COLO829 (cell line): ENCODE measurements at regions not wholly inside any gene's neighbourhood (a gene's known extent, or its start where the extent isn't known, plus 50 kb on each side); places are given as distances from the start of the nearest gene placed in this dataset.

Experiments
- DNase-seq: peaks from one replicate; pipeline ENCODE4 v3.0.0; 2012; ENCODE audit warnings: low spot score

DNA sequence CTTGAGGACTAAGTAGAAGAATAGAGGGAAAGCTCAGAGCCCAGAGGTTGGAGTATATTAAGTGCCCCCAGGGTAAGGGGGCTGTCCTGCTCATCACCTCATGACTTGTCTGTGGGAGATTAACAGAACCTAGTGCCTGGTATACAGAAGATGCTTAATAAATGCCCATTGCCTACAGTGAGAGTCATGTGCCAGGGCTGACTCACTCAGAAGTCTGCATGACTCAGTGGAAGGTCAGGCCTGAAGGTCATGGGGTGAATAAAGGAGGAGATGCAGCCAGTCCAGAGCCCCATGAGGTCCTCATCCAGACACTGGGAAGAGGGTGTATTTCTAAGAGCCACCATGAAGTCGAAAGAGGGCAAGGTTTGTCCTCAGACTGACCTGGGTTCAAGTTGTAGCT lies 62.5 kb upstream of the TLE3 start:
- no peak for DNase-seq

- no peak for DNase-seq
Observed at GRCh38 chr15:70159713-70160009, 61.9 kb upstream of the TLE3 start.

DNA sequence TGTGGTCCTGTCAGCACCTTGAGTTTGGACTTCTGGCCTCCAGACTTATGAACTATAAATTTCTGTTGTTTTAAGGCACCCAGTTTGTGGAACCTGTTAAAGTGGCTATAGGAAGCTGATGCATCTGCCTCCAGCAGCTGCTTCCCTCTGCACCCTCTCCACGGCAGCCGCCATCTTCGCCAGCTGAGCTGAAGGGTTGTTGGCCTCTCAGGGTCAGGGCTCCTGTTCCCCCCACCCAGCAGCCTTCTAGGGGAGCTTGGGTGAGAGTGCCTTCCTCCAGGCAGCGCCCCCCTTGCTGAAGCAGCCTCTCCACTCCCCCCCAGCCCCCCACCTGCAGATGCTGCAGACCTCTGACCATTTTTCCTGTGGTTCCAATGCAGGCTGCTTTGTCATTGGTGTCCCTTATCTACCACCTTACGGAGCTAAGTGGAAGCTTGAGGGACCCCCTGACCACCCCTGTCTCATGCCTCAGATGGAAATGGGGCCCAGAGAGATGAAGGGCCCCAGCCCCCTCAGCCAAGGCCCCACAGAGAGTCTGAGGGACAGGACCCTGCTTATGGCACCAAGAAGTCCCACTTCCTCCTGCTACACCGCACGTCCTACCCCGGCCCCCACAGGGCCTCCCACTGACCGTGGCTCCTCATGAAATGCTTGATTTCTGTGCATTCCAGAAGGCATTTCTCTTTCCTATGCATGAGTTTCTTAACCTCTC lies 61.4 kb upstream of the TLE3 start:
- DNase-seq: no peak

DNA sequence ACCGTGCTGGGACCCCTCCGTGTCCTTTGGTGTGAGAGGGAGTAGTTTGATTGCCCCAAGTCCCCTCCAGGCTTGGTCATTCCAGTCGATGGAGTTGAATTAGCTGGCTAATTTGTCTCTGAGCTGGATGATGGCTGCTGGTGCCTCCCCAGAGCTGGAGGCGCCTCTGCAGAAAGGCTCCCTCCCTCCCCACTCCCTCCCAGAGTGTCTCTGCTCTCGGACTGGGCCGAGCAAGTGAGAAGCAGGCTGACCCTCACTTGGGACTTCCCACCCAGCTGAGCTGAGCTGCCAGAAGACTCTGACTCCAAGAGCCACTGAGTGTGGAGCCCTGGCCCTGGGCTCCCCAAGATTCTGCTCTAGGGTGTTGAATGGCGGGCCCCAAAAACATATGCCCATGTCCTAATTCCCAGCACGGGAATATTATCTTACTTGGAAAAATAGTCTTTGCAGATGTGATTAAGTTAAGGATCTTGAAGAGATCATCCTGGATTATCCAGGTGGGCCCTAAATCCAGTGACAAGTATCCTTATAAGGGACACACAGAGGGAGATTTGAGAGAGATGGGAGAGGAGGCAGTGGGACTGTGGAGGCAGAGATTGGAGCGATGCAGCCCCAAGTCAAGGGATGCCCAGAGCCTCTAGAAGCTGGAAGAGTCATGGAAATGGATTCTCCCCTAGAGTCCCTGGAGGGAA lies 60.7 kb upstream of the TLE3 start:
- DNase-seq: no peak

DNA sequence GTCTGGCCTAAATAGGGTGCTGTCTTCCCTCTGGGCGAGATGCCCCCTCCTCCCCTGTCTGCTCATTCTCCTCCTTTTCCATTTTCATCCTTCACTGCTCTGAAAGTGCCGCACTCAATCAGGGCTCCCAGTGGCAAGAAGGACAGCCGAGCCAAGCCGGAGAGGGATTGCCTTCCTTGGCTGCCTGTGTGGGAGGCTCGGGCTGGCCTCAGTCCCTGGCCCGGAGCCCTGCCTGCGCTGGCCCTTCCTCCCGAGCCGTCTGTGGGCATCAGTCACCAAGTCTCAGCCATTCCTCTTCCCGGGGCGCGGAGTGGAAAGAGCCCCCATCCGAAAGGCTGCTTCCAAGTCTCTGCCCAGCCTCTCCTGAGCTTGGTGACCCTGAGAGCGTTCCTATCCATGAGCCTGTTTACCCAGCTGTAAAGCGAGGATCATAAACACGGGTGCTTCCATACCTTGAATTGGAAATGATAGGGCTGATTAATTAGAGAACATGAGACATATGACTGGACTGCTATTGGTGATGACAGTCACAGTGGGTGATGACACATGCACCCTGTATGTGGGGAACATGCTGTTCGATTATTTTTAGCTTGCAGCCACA lies 59.1 kb upstream of the TLE3 start:
- no peak for DNase-seq

DNA sequence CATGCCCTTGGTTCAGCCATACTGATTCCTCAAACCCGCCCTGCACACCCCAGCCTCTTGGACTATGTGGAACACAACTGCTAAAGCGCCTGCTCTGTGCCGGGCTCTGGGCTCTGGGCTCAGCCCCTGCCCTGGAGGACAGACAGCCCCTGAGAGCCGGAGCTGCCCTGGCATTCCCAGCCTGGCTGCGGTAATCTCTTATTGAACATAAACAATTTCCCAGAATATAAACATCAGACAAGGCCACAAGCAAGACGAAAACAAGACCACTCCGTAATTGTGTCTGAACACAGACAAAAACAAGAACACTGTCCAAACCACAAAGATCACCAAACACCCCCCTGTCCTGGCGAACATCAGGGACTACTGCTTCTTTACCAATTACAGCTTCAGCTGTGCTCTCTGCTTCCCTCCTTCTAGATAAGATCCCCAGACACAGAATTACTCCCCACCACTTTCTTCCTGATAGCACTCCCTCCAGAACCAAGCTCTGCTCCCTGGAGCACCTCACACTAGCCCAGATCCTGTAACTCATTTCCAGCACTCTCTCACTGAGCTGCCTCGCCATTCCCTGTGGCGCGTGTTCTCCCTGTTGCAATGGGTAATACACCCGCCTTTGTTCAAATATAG lies 57.1 kb upstream of the TLE3 start:
- DNase-seq: no peak

DNA sequence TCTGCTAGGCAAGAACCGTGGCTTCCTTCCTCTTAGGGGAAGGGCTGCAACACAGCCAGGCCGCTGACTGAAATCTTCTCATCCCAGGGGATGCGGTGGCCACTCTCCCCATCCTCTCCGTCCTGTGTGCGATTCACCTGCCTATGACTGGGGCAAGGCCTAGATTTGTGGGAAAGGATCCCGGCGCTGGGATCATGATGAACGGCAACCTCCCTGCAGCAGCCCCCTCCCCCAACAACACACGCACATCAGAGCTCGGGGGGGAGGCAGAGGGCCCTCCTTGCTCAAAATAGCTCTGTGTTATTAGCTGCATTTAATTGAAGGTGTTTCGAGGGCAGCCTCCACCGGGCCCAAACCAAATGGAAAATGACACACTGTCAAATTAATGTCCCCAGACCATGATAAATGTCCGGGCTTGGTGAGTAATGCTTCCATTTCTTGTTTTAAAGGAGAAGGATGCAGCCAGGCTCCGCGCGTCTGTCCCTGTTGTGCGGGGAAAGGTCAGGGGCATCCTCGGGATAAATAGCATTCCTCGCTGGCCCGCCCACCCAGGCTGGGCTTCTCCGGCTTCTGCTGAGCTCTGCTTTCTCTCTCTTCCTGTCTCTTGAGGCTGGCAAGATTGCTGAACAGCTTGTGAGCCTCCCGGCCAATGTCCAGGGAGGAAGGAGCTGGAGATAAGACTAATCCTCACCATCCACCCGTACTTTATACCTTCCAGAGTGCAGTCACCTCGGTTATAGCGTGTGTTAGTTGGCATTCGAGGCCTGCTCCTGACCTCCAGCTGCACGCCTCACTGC lies 56.4 kb upstream of the TLE3 start:
- DNase-seq: no peak

- DNase-seq: no peak
Observed at GRCh38 chr15:70152070-70152480, 54.4 kb upstream of the TLE3 start.

DNA sequence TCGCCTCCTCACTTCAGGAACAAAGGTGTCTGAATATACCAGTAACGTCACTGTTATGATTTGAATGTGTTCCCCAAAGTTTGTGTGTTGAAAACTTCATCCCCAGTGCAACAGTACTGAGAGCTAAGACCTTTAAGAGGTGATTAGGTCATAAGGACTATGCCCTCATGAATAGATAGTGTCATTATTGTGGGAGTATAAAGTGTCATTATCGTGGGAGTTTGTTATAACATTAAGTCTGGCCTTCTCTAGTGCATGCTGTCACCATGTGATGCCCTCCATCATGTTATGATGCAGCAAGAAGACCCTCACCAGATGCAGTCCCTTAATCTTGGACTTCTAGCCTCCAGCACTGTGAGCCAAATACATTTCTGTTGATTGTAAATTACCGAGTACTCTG lies 53.7 kb upstream of the TLE3 start:
- DNase-seq: no peak

DNA sequence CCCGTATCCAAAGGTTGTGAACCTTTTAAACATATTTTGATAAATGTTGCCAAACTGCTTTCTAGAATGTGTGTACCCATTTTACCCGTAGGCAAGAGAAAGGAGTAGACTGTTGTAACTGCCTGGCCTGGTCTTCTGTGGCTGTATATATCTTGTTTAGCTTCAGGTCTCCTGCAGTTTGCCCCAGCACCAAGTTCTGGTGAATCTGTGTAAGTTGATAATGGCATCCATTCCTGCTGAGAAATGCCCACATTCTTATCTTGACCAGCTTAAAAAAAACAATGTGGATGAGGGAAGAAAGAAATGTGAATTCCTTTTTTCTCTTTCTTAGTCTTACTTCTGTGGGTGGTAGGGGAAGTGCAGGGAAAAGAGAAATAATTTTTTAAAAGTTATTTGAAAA lies 53.3 kb upstream of the TLE3 start:
- DNase-seq: no peak

DNA sequence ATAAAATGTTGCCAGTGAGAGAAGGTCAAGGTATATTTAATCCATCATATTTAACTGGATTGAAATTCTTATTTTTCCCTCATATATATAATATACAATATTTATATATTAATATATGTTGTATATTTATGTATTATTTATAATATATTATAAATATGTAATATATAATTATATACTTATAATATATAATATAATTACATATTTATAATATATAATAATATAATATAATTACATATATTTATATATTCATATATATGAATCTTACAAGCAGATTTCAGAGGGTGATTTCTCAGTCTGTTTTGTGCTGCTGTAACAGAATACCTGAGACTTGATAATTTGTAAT lies 52.7 kb upstream of the TLE3 start:
- DNase-seq: no peak

DNA sequence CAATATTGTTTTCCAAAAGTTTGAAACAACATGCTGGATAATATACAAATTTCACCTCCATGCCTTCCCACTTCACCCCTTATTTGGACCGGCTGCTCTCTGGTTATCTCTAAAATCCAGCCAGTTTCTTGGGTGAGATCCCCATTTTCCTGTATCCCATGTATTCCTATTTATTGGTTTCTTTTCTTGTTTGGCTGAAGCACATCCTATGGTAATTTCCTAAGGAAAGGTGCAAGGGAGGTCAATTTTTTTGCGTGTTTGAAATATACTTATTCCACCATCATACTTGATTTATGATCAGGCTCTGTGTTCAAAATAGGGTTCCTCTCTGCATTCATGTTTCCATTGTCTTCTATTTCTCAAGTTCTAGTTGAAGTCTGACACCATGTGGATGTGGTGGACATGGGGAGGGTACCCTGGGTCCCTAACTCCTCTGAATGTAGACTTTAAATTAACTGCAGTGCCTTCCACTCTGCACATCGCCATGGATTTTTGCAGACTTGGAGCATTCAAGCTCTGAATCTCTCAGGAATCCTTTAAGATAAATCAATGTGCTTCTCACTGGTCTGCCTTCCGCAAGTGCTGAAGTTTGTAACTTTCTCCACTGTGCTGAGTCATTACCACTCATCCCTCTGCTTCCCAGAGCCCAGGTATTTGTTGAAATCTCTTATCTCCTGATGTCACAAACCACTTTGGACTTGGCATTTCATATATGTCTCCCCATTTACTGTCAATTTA lies 52.1 kb upstream of the TLE3 start:
- DNase-seq: no peak

- no peak for DNase-seq
Observed at GRCh38 chr15:70147778-70148177, 50.1 kb upstream of the TLE3 start.
